Stimulated activated CD8-positive, alpha-beta memory T cell treated with anti-CD3 and anti-CD28 coated beads, Interleukin-15, amount 100 ng/mL, for 4 hours (primary cell): ENCODE measurements at regions not wholly inside any gene's neighbourhood (a gene's known extent, or its start where the extent isn't known, plus 50 kb on each side); places are given as distances from the start of the nearest gene placed in this dataset.
"Not testable (repeated sequence)": the region's sequence is repeated elsewhere in the genome, so short reads cannot be mapped to it uniquely, and the experiment has no call there.

Experiments used
- DNase-seq, 2 donors: peaks; one replicate each; pipeline ENCODE4 v3.0.0-alpha.2; 2020; ENCODE audit warnings: low read depth in 2 of 2

GRCh38 chr7:6938284-6938683 lies 112.2 kb upstream of the CCZ1B start:
- DNase-seq: not testable (repeated sequence)

- not testable (repeated sequence) for DNase-seq
Observed at GRCh38 chr7:6939126-6939525, 113.1 kb upstream of the CCZ1B start.

DNA sequence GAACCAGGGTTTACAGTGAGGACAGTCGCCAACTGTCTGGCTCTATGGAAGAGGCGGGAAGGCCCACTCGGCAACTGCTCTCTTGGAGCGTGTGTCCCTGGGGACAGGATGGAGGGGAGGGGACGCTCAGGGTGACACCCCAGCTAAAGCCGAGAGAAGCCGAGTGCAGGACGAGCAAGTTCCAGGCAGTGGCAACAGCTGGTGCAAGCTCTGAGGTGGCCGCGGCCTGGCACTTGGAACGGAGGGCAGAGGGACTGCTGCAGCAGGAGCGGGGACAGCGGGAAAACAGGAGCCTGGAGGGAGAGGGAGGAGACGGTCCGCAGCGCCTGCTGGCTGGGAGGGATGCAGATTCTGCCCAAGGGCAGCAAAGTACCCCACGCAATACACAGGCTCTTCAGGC lies 113.8 kb upstream of the CCZ1B start:
- DNase-seq: not testable (repeated sequence)

DNA sequence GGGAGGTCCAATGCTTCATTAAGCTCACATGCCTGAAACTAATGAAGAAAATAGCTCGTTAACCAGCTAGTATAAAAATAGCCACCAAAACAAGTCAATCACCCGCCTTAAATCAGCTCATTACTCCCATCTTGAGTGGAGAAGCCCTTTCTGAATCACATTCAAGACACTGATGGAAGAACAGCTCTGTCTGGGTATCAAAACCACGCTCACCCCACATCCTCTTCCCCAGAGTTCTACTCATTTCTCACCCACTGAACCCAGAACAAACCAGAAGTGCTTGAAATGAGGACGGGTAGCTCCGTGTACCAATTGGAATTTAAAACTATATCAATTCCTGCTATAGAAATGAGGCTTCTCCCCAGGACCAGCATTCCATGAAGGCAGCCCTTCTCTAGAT lies 120.8 kb upstream of the CCZ1B start:
- not testable (repeated sequence) for DNase-seq

- DNase-seq: not testable (repeated sequence)
Observed at GRCh38 chr7:6950231-6950630, 124.2 kb upstream of the CCZ1B start.

GRCh38 chr7:6951553-6951952 lies 125.5 kb upstream of the CCZ1B start:
- not testable (repeated sequence) for DNase-seq

GRCh38 chr7:6953138-6953797 lies 127.2 kb upstream of the CCZ1B start:
- not testable (repeated sequence) for DNase-seq

GRCh38 chr7:6953798-6954181 lies 127.7 kb upstream of the CCZ1B start:
- not testable (repeated sequence) for DNase-seq

DNA sequence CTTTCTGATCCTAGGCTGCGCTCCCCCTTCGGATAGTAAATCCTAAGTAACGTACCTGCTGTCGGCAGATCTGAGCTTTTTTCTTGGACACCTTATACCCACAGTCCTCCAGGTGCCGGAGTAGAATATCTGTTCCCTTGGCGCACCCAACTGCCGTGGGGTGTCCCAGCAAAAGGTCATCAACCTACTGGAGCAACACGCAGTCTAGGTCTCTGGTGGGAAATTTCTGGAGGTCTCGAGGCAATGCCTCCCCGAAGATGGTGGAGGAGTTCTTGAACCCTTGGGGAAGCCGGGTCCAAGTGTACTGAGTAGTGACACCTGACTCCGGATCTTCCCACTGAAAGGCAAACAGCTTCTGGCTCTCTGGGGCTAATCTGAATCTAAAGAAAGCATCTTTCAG lies 129.3 kb upstream of the CCZ1B start:
- DNase-seq: not testable (repeated sequence)

- not testable (repeated sequence) for DNase-seq
Observed at GRCh38 chr7:6955990-6956566, 130.0 kb upstream of the CCZ1B start.

DNA sequence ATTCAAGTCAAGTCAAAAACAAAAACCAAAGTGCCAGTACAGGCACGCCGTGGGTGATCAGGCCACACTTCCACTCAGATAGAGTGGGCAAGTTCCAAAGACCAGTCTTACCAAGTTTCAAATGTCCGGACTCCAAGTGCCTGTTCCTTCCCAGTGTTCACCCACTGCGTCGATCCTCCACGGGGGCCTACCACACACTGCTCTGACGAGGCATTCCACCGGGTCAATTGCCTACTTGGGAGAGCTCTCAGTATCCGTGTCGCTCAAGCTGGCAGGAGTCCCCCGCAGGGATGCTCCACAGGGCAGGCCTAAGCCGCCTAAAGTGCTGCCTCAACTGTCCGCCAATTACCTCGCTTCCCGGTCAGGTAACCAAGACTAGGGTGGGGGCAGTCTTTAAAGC lies 132.3 kb upstream of the CCZ1B start:
- DNase-seq: not testable (repeated sequence)

DNA sequence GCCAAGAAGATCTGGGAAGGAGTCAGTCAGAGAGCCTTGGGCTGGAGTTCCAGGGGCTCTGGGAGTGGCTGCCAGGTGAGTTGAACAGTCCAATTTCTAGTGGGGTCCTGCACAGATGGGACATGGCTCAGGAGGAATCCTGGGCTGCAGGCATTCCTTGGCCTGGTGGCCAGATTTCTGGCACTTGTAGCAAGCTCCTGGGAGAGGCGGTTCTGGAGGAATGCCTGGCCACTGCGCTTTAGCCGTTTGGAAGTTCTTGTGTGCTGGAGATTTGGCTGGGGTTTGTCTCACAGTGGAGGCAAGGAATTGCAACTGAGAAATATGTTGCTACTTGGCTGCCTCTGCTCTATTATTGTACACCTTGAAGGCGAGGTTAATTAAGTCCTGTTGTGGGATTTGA lies 133.9 kb upstream of the CCZ1B start:
- not testable (repeated sequence) for DNase-seq

- not testable (repeated sequence) for DNase-seq
Observed at GRCh38 chr7:6962871-6963270, 136.8 kb upstream of the CCZ1B start.

DNA sequence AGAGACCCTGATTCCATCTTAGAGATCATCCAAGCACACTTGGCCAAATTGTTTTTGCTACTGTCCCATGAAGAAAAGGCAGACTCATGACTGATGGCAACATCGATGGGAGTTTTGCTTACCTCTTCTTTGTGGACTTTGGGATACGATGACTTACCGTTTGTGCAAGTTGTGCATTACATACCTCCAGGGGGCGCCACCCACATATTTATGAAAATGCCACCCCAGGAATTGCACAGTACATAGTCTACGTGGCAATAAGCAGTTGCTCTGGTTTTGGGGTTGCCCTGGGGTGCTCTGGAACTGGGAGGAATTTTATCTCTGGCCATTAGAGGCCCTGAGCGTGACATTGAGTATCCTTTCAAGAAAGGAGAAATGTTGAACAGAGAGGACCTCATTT lies 139.0 kb upstream of the CCZ1B start:
- peak in 1 of 2 donors; percentile 21 for DNase-seq

DNA sequence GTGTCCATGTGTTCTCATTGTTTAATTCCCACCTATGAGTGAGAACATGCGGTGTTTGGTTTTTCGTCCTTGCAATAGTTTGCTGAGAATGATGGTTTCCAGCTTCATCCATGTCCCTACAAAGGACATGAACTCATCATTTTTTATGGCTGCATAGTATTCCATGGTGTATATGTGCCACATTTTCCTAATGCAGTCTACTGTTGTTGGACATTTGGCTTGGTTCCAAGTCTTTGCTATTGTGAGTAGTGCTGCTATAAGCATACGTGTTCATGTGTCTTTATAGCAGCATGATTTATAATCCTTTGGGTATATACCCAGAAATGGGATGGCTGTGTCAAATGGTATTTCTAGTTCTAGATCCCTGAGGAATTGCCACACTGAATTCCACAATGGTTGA lies 144.1 kb upstream of the CCZ1B start:
- DNase-seq: not testable (repeated sequence)

- not testable (repeated sequence) for DNase-seq
Observed at GRCh38 chr7:6974876-6975275, 148.8 kb upstream of the CCZ1B start.

- DNase-seq: not testable (repeated sequence)
Observed at GRCh38 chr7:6975346-6975745, 149.3 kb upstream of the CCZ1B start.

DNA sequence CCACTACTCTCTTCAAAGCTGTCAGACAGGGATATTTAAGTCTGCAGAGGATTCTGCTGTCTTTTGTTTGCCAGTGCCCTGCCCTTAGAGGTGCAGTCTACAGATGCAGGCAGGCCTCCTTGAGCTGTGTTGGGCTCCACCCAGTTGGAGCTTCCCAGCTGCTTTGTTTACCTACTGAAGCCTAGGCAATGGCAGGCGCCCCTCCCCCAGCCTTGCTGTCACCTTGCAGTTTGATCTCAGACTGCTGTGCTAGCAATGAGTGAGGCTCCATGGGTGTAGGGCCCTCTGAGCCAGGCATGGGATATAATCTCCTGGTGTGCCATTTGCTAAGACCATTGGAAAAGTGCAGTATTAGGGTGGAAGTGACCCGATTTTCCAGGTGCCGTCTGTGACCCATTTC lies 151.3 kb upstream of the CCZ1B start:
- DNase-seq: not testable (repeated sequence)

GRCh38 chr7:6978326-6978725 lies 152.3 kb upstream of the CCZ1B start:
- DNase-seq: not testable (repeated sequence)

DNA sequence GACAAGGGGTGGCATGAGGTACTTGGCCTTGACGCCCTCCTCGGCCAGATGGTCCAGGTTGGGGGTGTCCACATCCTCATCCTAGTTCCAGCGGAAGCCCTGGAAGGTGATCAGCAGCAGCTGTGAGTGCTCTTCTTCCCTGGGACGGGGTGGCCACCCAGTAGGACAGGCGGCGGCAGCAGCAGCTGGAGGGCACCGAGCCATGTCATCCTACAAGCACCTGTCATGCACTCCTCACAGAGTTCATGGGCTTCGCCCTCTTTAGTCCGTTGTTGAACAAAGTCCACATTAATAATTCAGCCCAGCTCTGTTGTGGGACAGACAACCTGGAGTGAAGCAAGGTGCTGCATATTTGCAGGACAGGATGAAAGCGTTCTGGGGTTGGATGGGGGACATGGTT lies 153.4 kb upstream of the CCZ1B start:
- DNase-seq: not testable (repeated sequence)

- not testable (repeated sequence) for DNase-seq
Observed at GRCh38 chr7:6982375-6982774, 156.3 kb upstream of the CCZ1B start.

- not testable (repeated sequence) for DNase-seq
Observed at GRCh38 chr7:6986892-6987291, 160.8 kb upstream of the CCZ1B start.

- DNase-seq: not testable (repeated sequence)
Observed at GRCh38 chr7:6988608-6989007, 162.5 kb upstream of the CCZ1B start.

DNA sequence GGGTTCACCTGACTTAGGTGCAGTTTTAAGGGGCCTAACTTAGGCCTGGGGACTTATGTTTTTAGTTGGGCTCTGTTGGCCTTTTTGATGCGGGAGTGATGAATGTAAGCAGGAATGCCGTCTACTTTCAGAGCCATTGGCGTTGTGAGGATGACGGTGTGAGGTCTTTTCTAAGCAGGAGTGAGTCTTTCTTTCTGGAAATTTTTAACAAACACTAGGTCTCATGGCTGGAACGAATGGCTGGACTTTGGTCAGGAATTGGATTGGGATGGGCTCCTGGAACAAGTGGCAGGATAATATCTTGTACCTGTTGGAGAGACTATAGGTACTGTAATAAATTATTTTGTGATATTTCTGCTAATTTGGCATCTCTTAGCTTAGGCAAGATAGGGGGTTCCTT lies 163.9 kb upstream of the CCZ1B start:
- not testable (repeated sequence) for DNase-seq
